B cell (primary cell): ENCODE measurements at regions not wholly inside any gene's neighbourhood (a gene's known extent, or its start where the extent isn't known, plus 50 kb on each side); places are given as distances from the start of the nearest gene placed in this dataset.

ENCODE experiments used
- ATAC-seq: fragments of 200-7000 bp; cut with Tn5 transposase; one replicate; pipeline ENCODE4 v1.10.0; 2021; ENCODE audit warnings: low read depth, mild to moderate bottlenecking, moderate number of reproducible peaks, moderate library complexity
- CTCF ChIA-PET: fragments of 350-600 bp; sonication (Branson Sonifier 250); formaldehyde crosslinking; loops from one replicate; lab custom pipeline; 2021; ENCODE audit warnings: antibody characterized with exemption, inconsistent platforms; lab: Charles Lee
- POLR2A ChIA-PET: fragments of 350-600 bp; sonication (Branson Sonifier 250); formaldehyde crosslinking; loops from one replicate; lab custom pipeline; 2021; ENCODE audit warnings: antibody characterized with exemption; lab: Charles Lee
- DNase-seq: peaks from one replicate; pipeline ENCODE4 v3.0.0; 2013
- H2AFZ ChIP-seq: 2 replicates; pipeline ENCODE4 v1.6.1; 2012; ENCODE audit warnings: mild to moderate bottlenecking, low read depth, low read length; ENCODE audit not compliant: insufficient read depth, poor library complexity, severe bottlenecking
- H3K27ac ChIP-seq, 2 donors: 1 replicate in 1 of 2; 2 replicates in 1 of 2; pipeline ENCODE4 v1.5.1; 2012 to 2013; ENCODE audit warnings: low read length in 2 of 2, mild to moderate bottlenecking in 2 of 2, moderate library complexity in 1 of 2
- H3K27me3 ChIP-seq, 4 experiments: fragments of 200-600 bp in 1 of 4; sonication (generic) in 1 of 4; replicated peaks in 1 of 4; 1 replicate in 2 of 4; 2 replicates in 2 of 4; pipeline versions ENCODE4 v1.6.1 to v1.7.0; 2013 to 2016; ENCODE audit warnings: low read length in 3 of 4, mild to moderate bottlenecking in 2 of 4, mixed read lengths in 1 of 4, moderate library complexity in 1 of 4; ENCODE audit not compliant: insufficient read depth in 4 of 4, control insufficient read depth in 3 of 4; ENCODE audit errors: control extremely low read depth in 1 of 4
- H3K36me3 ChIP-seq, 2 experiments: replicated peaks in 1 of 2; 1 replicate in 1 of 2; 2 replicates in 1 of 2; pipeline versions ENCODE4 v1.6.1 to v1.7.1; 2013; ENCODE audit warnings: low read length in 1 of 2; ENCODE audit not compliant: insufficient read depth in 2 of 2, control insufficient read depth in 1 of 2; ENCODE audit errors: control extremely low read depth in 1 of 2, extremely low read depth in 1 of 2
- H3K4me1 ChIP-seq, 2 donors: fragments of 200-600 bp in 1 of 2; sonication (generic) in 1 of 2; 1 replicate in 1 of 2; 2 replicates in 1 of 2; pipeline versions ENCODE4 v1.5.1 to v1.6.1; 2013 to 2017; ENCODE audit warnings: low read length in 2 of 2; ENCODE audit not compliant: control insufficient read depth in 2 of 2, insufficient read depth in 2 of 2
- H3K4me2 ChIP-seq: replicated peaks from 2 replicates; pipeline ENCODE3; 2012; ENCODE audit warnings: mild to moderate bottlenecking, low read depth, low read length; ENCODE audit not compliant: poor library complexity, severe bottlenecking
- H3K4me3 ChIP-seq, 5 experiments: fragments of 200-600 bp in 1 of 5; sonication (generic) in 1 of 5; 1 replicate in 3 of 5; 2 replicates in 2 of 5; pipeline versions ENCODE4 v1.5.1 to v1.7.0; 2011 to 2016; ENCODE audit warnings: low read length in 4 of 5, mild to moderate bottlenecking in 4 of 5, low read depth in 2 of 5, control low read depth in 1 of 5, moderate library complexity in 1 of 5; ENCODE audit not compliant: insufficient read depth in 1 of 5; ENCODE audit errors: control extremely low read depth in 1 of 5, extremely low read depth in 1 of 5
- H3K79me2 ChIP-seq: fragments of 200-600 bp; sonication (generic); one replicate; pipeline ENCODE4 v1.6.0; 2016; ENCODE audit warnings: low read length; ENCODE audit not compliant: control insufficient read depth, insufficient read depth
- H3K9ac ChIP-seq: fragments of 200-600 bp; sonication (generic); 2 replicates; pipeline ENCODE4 v1.6.1; 2017; ENCODE audit warnings: mild to moderate bottlenecking, low read length, moderate library complexity
- H3K9me3 ChIP-seq, 3 donors: one replicate each; pipeline versions ENCODE4 v1.6.1 to v1.7.1; 2013; ENCODE audit warnings: low read length in 2 of 3; ENCODE audit not compliant: control insufficient read depth in 2 of 3, insufficient read depth in 1 of 3; ENCODE audit errors: control extremely low read depth in 1 of 3
- H4K20me1 ChIP-seq: 2 replicates; pipeline ENCODE4 v1.6.0; 2012; ENCODE audit warnings: mild to moderate bottlenecking, low read length; ENCODE audit not compliant: insufficient read depth, control insufficient read depth, poor library complexity, severe bottlenecking
- H3K27ac Mint-ChIP-seq: one replicate; pipeline ENCODE4 v1.8.0; 2021; ENCODE audit warnings: mixed read lengths
- H3K27me3 Mint-ChIP-seq: one replicate; pipeline ENCODE4 v1.8.0; 2021; ENCODE audit warnings: mixed read lengths
- H3K4me1 Mint-ChIP-seq: one replicate; pipeline ENCODE4 v1.8.0; 2021; ENCODE audit warnings: mixed read lengths
- H3K4me3 Mint-ChIP-seq: one replicate; pipeline ENCODE4 v1.8.0; 2021; ENCODE audit warnings: mixed read lengths
- H3K9me3 Mint-ChIP-seq: one replicate; pipeline ENCODE4 v1.8.0; 2022; ENCODE audit warnings: mixed read lengths; ENCODE audit not compliant: insufficient read depth
- CTCF ChIP-seq: fragments of 200-600 bp; IDR thresholded peaks from one replicate; pipeline ENCODE4 v1.8.0; 2022; ENCODE audit warnings: antibody characterized with exemption, mild to moderate bottlenecking
- EZH2 ChIP-seq: IDR thresholded peaks from 2 replicates; pipeline ENCODE4 v1.6.1; 2012; ENCODE audit warnings: borderline replicate concordance, low read depth, mild to moderate bottlenecking, moderate library complexity, low read length; ENCODE audit not compliant: insufficient read depth, poor library complexity, severe bottlenecking
- WGBS: methylation state at CpG from one replicate; pipeline ENCODE4 v1.1.5; 2013; ENCODE audit warnings: missing lambda C conversion rate; ENCODE audit not compliant: insufficient coverage; 5-methylcytosine and 5-hydroxymethylcytosine counted together
- intact Hi-C: fragments of 100-400 bp; cut with micrococcal nuclease; formaldehyde crosslinking; loops from one replicate; pipeline ENCODE4 v1.10.0; 2022

GRCh38 chr10:130800281-130800680, 511.2 kb downstream of the TCERG1L start:
- intact Hi-C loops = no loop called here
- H3K27ac Mint-ChIP-seq = no peak overlapping the region

GRCh38 chr10:130801276-130801675, 510.2 kb downstream of the TCERG1L start:
- POLR2A ChIA-PET = no interaction called here

More at GRCh38 chr10:130800281-130800680, 511.2 kb downstream of the TCERG1L start:
- ChIA-PET CTCF (no interaction called here), POLR2A (no interaction called here)
- no peak for ATAC-seq
- peaks cover 2% of the 10 kb centered on the region for H3K9me3 Mint-ChIP-seq
- Histone ChIP-seq H3K4me2 (no peak overlapping the region), H3K4me3 (no peak overlapping the region), H4K20me1 (no peaks in the 10 kb centered on the region), H2AFZ (no peak overlapping the region), H3K27me3 (no peaks in the 10 kb centered on the region), H3K9ac (no peak overlapping the region), H3K27ac (no peak overlapping the region), H3K4me1 (no peaks in the 10 kb centered on the region), H3K36me3 (no peaks in the 10 kb centered on the region), H3K79me2 (no peaks in the 10 kb centered on the region), H3K9me3 (peaks cover 0 to 17% (median 0%) of the 10 kb centered on the region in 3 donors)
- H3K4me3 Mint-ChIP-seq = no peak overlapping the region
- H3K4me1 Mint-ChIP-seq = no peaks in the 10 kb centered on the region
- WGBS = 100% methylated on average over 5 of the region's 12 CpGs
- no peak for DNase-seq
- no peaks in the 10 kb centered on the region for H3K27me3 Mint-ChIP-seq
- TF ChIP-seq EZH2 (no peak), CTCF (no peak)

More at GRCh38 chr10:130801276-130801675, 510.2 kb downstream of the TCERG1L start:
- peaks cover 2% of the 10 kb centered on the region for H3K9me3 Mint-ChIP-seq
- no peak overlapping the region for H2AFZ ChIP-seq
- H3K4me2 ChIP-seq = no peak overlapping the region
- no peaks in the 10 kb centered on the region for H4K20me1 ChIP-seq
- TF ChIP-seq EZH2 (no peak), CTCF (no peak)
- intact Hi-C loops = no loop called here
- H3K4me1 Mint-ChIP-seq = no peaks in the 10 kb centered on the region
- H3K4me3 ChIP-seq = no peak overlapping the region
- H3K27ac ChIP-seq = no peak overlapping the region
- peaks cover 0 to 17% (median 0%) of the 10 kb centered on the region in 3 donors for H3K9me3 ChIP-seq
- no peaks in the 10 kb centered on the region for H3K4me1 ChIP-seq
- H3K27me3 Mint-ChIP-seq = no peaks in the 10 kb centered on the region
- no peaks in the 10 kb centered on the region for H3K79me2 ChIP-seq
- H3K4me3 Mint-ChIP-seq = no peak overlapping the region
- no peaks in the 10 kb centered on the region for H3K36me3 ChIP-seq
- WGBS = 75% methylated on average over 5 of the region's 8 CpGs
- ATAC-seq = no peak
- CTCF ChIA-PET = no interaction called here
- no peaks in the 10 kb centered on the region for H3K27me3 ChIP-seq
- no peak overlapping the region for H3K9ac ChIP-seq
- H3K27ac Mint-ChIP-seq = no peak overlapping the region
- DNase-seq = no peak
